ENCODE measurements at regions not wholly inside any gene's neighbourhood (a gene's known extent, or its start where the extent isn't known, plus 50 kb on each side); places are given as distances from the start of the nearest gene placed in this dataset.

- TF ChIP-seq CTCF (IDR thresholded peaks at IDR 0.05) (no peak), POLR2AphosphoS5 (IDR thresholded peaks at IDR 0.05) (no peak), POLR2A (IDR thresholded peaks at IDR 0.05) (no peak)
Measured at GRCh38 chr2:150011161-150011730, 423.7 kb upstream of the MMADHC start.
